GM18507 (cell line): ENCODE measurements at regions not wholly inside any gene's neighbourhood (a gene's known extent, or its start where the extent isn't known, plus 50 kb on each side); places are given as distances from the start of the nearest gene placed in this dataset.
"Not testable (repeated sequence)": the region's sequence is repeated elsewhere in the genome, so short reads cannot be mapped to it uniquely, and the experiment has no call there.

Experiments
- DNase-seq: peaks from one replicate; pipeline ENCODE4 v3.0.0; 2011; ENCODE audit warnings: low read depth; ENCODE audit not compliant: insufficient read length; ENCODE audit errors: extremely low spot score
- FAIRE-seq: peaks from 2 replicates; lab custom pipeline; 2011; peaks lifted over from hg19 to GRCh38; lab: Jason Lieb, UNC

DNA sequence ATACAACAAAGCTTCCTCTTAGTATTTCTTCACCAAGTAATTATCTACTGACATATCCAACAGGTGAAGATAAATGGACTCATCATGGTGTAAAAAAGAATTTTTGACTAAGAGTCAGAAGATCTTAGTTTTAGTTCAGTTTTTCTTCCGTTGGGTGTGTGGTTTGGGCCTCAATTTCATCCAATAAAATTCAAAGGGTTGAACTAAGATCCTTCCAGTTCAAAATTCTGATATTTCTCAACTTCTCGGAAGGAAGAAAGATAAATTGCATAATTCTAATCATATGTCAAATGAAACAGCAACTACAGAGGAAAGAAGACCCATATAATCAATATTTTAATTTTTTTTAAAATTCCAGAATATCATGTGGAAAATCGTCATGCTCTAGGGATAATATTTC, 192.7 kb downstream of the SPRY1 start:
- FAIRE-seq (no peak), DNase-seq (no peak)

GRCh38 chr4:123591875-123592274, 195.3 kb downstream of the SPRY1 start:
- FAIRE-seq (no peak), DNase-seq (no peak)

DNA sequence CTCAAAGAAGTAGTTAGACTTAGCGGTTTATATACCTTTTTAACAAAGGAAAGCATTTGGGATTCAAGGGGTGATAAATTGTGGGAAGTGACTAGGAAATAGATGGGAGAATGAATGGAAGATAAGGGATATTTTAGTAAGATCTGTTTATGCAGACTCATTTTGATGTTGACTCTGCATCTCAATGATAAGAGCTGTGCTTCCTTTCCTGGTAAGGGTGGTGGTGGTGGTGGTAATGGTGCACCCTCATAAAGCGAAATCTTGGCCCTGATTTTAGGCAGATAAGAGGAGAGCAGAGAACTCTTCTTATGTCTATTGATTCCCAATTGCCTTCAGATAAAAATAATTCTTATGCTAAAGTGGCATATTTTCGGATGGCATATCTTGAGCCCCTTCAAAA, 197.1 kb downstream of the SPRY1 start:
- DNase-seq (no peak), FAIRE-seq (no peak)

- DNase-seq, result no peak
- no peak for FAIRE-seq
These were observed 200.2 kb downstream of the SPRY1 start for GRCh38 chr4:123596805-123597204.

DNA sequence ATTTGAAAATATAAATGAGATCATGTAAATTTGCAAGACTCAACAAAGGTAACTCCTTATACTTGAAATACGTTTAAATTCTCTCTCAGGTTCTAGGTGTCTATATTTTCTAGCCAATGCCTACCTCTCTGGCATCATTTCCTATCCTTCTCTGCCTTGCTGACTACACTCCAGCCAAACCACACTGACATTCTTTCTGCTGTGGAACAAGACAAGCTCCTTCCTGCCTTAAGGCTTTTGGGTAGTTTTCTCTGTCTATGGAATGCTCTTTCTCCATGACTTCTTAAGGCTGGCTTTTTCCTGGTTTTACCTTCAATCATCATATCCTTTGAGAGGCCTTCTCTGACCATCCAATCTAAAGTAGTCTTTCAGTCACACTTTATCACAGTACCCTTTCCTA, 201.0 kb downstream of the SPRY1 start:
- FAIRE-seq (no peak), DNase-seq (no peak)

DNA sequence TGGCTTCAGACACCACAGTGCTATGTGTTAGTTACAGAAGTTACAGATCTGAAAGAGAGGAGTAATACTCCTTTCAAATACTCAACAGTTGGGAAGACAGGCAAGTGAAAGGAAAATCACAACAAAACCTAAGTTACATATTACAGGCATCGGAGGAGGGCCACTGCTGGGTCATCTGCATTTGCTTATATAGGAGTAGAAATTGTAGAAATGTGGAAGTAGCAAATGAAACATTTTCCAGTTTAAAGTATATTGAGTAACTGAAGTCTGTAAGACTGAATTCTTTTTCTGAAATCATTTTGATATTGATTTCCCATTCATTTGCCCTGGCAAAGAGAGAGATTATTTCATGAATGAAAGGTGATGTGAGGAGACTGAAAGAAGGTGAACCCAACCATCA, 201.7 kb downstream of the SPRY1 start:
- peak; percentile 63 for FAIRE-seq
- no peak for DNase-seq

GRCh38 chr4:123599061-123599919, 202.7 kb downstream of the SPRY1 start:
- no peak for FAIRE-seq
- no peak for DNase-seq

- FAIRE-seq, result peak; percentile 96
- DNase-seq, result peak; percentile 49
These were observed 203.6 kb downstream of the SPRY1 start for GRCh38 chr4:123599920-123600810.

- FAIRE-seq (no peak), DNase-seq (no peak)
These were observed 204.7 kb downstream of the SPRY1 start for GRCh38 chr4:123600987-123601904.

- DNase-seq (no peak), FAIRE-seq (no peak)
These were observed 205.4 kb downstream of the SPRY1 start for GRCh38 chr4:123602007-123602406.

GRCh38 chr4:123603165-123603564, 206.6 kb downstream of the SPRY1 start:
- DNase-seq (no peak), FAIRE-seq (no peak)

- FAIRE-seq, result peak; percentile 67
These were observed 209.2 kb downstream of the SPRY1 start for GRCh38 chr4:123605797-123606196.

DNA sequence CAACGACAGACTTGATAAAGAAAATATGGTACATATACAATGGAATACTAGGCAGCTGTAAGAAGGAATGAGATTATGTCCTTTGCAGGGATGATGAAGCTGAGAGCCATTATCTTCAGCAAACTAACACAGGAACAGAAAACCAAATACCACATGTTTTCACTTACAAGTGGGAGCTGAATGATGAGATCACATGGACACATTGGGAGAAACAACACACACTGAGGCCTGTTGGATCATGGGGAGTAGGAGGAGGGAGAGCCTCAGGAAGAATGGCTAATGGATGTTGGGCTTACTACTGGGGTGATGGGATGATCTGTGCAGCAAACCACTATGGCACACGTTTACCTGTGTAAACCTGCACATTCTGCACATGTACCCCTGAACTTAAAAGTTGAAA, 209.7 kb downstream of the SPRY1 start:
- FAIRE-seq, result peak; percentile 5
- DNase-seq, result no peak

More at GRCh38 chr4:123605797-123606196, 209.2 kb downstream of the SPRY1 start:
- DNase-seq, result not testable (repeated sequence)

GRCh38 chr4:123606946-123607542, 210.4 kb downstream of the SPRY1 start:
- DNase-seq, result no peak
- peak; percentile 72 for FAIRE-seq

DNA sequence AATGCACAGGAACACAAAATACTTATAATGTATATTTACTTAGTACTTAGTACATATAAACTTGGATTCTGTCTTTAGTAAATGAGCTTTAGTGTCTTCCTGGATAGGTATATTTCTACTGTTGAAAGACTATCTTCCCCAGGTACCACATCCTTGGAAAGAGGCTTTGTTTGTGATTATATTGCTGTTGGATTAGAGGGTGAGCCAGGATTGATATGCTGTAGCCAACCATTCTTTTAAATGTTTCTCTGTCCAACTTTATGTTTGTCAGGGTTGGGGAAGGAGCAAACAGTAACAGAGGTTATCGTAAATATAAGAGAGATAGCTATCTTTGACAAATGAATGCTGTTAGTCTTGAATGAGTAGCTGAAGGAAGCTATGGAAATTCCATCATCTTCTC, 213.2 kb downstream of the SPRY1 start:
- DNase-seq (no peak), FAIRE-seq (no peak)

DNA sequence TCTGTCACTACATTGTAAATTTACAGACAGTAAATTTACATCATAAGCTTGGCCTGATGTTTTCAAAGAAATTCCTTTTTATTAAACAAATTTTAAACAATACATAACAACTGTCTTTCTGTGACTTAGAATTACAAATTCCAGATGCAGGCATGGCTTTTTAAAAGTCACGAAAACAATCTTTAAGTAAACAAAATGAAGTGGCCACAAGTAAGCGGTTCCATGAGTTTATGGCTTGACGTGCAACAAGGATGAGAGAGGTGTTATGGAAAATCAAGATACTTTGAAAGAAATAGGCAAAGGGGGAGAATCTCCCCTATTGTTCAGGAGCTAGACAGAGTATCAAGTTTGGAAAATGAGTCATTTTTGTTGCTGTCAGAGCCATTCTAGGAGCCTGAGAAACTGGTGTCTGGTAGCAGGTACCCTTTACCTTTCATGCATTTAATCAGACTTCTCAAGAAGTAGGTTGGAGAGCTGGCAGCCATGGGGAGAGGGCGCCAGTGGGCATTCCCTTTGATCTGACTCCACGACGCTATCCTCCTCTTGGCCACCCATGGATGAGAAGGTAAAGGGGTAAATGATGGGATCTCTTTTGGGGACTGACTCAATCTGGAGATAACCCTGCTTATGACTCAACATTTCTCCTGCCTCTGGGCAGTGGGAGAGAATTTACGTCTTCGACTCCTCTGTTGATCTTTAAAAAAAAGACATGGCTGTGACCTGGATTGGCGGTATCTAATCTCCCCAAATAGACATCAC, 217.2 kb downstream of the SPRY1 start:
- DNase-seq (no peak), FAIRE-seq (no peak)

DNA sequence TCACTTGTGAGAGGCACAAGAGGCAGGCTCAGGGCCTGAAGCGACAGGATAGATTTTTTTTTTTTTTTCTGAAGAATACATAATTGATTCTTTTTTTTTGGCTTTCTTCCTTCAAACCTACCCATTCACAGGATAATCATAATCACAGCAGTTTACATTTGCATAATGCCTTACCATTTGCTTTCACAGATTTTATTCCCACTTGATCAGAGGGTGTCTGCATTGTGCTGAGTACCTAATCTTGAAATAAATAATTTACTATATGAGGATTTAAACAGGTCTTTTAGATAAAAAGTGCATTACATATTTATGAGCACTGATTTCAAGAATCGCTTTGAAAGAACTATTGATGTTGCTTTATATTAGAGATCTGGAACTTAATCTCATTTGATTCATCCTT, 219.3 kb downstream of the SPRY1 start:
- no peak for FAIRE-seq
- no peak for DNase-seq

DNA sequence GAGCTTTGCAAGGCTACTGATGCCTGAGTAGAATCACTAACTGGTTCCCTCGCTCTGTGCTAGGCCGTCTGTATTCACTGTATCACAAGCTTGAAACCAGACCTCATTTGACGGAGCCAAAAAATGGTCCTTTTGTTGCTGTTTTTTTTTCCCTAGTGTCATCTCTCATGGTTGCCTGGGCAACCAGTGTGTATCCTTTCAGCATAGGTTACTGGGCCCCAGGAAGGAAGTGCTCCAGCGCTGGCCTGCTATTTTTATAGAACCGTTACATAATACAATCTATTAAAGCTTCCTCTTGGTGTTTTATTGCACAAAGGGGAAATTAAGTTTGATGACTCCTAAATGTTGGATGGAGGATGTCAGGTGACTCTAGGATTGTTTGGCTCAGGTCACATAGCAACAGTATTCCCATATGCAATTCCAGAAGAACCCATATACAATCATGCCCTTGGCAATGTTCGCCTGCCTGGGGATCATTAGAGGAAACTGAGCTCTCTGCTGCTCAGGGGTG, 220.4 kb downstream of the SPRY1 start:
- FAIRE-seq (no peak), DNase-seq (no peak)
